B cell (primary cell): ENCODE measurements at regions not wholly inside any gene's neighbourhood (a gene's known extent, or its start where the extent isn't known, plus 50 kb on each side); places are given as distances from the start of the nearest gene placed in this dataset.
"Not testable (repeated sequence)": the region's sequence is repeated elsewhere in the genome, so short reads cannot be mapped to it uniquely, and the experiment has no call there.

Experiments
- ATAC-seq: fragments of 200-7000 bp; cut with Tn5 transposase; one replicate; pipeline ENCODE4 v1.10.0; 2021; ENCODE audit warnings: low read depth, mild to moderate bottlenecking, moderate number of reproducible peaks, moderate library complexity
- CTCF ChIA-PET: fragments of 350-600 bp; sonication (Branson Sonifier 250); formaldehyde crosslinking; loops from one replicate; lab custom pipeline; 2021; ENCODE audit warnings: antibody characterized with exemption, inconsistent platforms; lab: Charles Lee
- POLR2A ChIA-PET: fragments of 350-600 bp; sonication (Branson Sonifier 250); formaldehyde crosslinking; loops from one replicate; lab custom pipeline; 2021; ENCODE audit warnings: antibody characterized with exemption; lab: Charles Lee
- DNase-seq: peaks from one replicate; pipeline ENCODE4 v3.0.0; 2013
- H2AFZ ChIP-seq: 2 replicates; pipeline ENCODE4 v1.6.1; 2012; ENCODE audit warnings: mild to moderate bottlenecking, low read depth, low read length; ENCODE audit not compliant: insufficient read depth, poor library complexity, severe bottlenecking
- H3K27ac ChIP-seq, 2 donors: 1 replicate in 1 of 2; 2 replicates in 1 of 2; pipeline ENCODE4 v1.5.1; 2012 to 2013; ENCODE audit warnings: low read length in 2 of 2, mild to moderate bottlenecking in 2 of 2, moderate library complexity in 1 of 2
- H3K27me3 ChIP-seq, 4 experiments: fragments of 200-600 bp in 1 of 4; sonication (generic) in 1 of 4; replicated peaks in 1 of 4; 1 replicate in 2 of 4; 2 replicates in 2 of 4; pipeline versions ENCODE4 v1.6.1 to v1.7.0; 2013 to 2016; ENCODE audit warnings: low read length in 3 of 4, mild to moderate bottlenecking in 2 of 4, mixed read lengths in 1 of 4, moderate library complexity in 1 of 4; ENCODE audit not compliant: insufficient read depth in 4 of 4, control insufficient read depth in 3 of 4; ENCODE audit errors: control extremely low read depth in 1 of 4
- H3K36me3 ChIP-seq, 2 experiments: replicated peaks in 1 of 2; 1 replicate in 1 of 2; 2 replicates in 1 of 2; pipeline versions ENCODE4 v1.6.1 to v1.7.1; 2013; ENCODE audit warnings: low read length in 1 of 2; ENCODE audit not compliant: insufficient read depth in 2 of 2, control insufficient read depth in 1 of 2; ENCODE audit errors: control extremely low read depth in 1 of 2, extremely low read depth in 1 of 2
- H3K4me1 ChIP-seq, 2 donors: fragments of 200-600 bp in 1 of 2; sonication (generic) in 1 of 2; 1 replicate in 1 of 2; 2 replicates in 1 of 2; pipeline versions ENCODE4 v1.5.1 to v1.6.1; 2013 to 2017; ENCODE audit warnings: low read length in 2 of 2; ENCODE audit not compliant: control insufficient read depth in 2 of 2, insufficient read depth in 2 of 2
- H3K4me2 ChIP-seq: replicated peaks from 2 replicates; pipeline ENCODE3; 2012; ENCODE audit warnings: mild to moderate bottlenecking, low read depth, low read length; ENCODE audit not compliant: poor library complexity, severe bottlenecking
- H3K4me3 ChIP-seq, 5 experiments: fragments of 200-600 bp in 1 of 5; sonication (generic) in 1 of 5; 1 replicate in 3 of 5; 2 replicates in 2 of 5; pipeline versions ENCODE4 v1.5.1 to v1.7.0; 2011 to 2016; ENCODE audit warnings: low read length in 4 of 5, mild to moderate bottlenecking in 4 of 5, low read depth in 2 of 5, control low read depth in 1 of 5, moderate library complexity in 1 of 5; ENCODE audit not compliant: insufficient read depth in 1 of 5; ENCODE audit errors: control extremely low read depth in 1 of 5, extremely low read depth in 1 of 5
- H3K79me2 ChIP-seq: fragments of 200-600 bp; sonication (generic); one replicate; pipeline ENCODE4 v1.6.0; 2016; ENCODE audit warnings: low read length; ENCODE audit not compliant: control insufficient read depth, insufficient read depth
- H3K9ac ChIP-seq: fragments of 200-600 bp; sonication (generic); 2 replicates; pipeline ENCODE4 v1.6.1; 2017; ENCODE audit warnings: mild to moderate bottlenecking, low read length, moderate library complexity
- H3K9me3 ChIP-seq, 3 donors: one replicate each; pipeline versions ENCODE4 v1.6.1 to v1.7.1; 2013; ENCODE audit warnings: low read length in 2 of 3; ENCODE audit not compliant: control insufficient read depth in 2 of 3, insufficient read depth in 1 of 3; ENCODE audit errors: control extremely low read depth in 1 of 3
- H4K20me1 ChIP-seq: 2 replicates; pipeline ENCODE4 v1.6.0; 2012; ENCODE audit warnings: mild to moderate bottlenecking, low read length; ENCODE audit not compliant: insufficient read depth, control insufficient read depth, poor library complexity, severe bottlenecking
- H3K27ac Mint-ChIP-seq: one replicate; pipeline ENCODE4 v1.8.0; 2021; ENCODE audit warnings: mixed read lengths
- H3K27me3 Mint-ChIP-seq: one replicate; pipeline ENCODE4 v1.8.0; 2021; ENCODE audit warnings: mixed read lengths
- H3K4me1 Mint-ChIP-seq: one replicate; pipeline ENCODE4 v1.8.0; 2021; ENCODE audit warnings: mixed read lengths
- H3K4me3 Mint-ChIP-seq: one replicate; pipeline ENCODE4 v1.8.0; 2021; ENCODE audit warnings: mixed read lengths
- H3K9me3 Mint-ChIP-seq: one replicate; pipeline ENCODE4 v1.8.0; 2022; ENCODE audit warnings: mixed read lengths; ENCODE audit not compliant: insufficient read depth
- WGBS: methylation state at CpG from one replicate; pipeline ENCODE4 v1.1.5; 2013; ENCODE audit warnings: missing lambda C conversion rate; ENCODE audit not compliant: insufficient coverage; 5-methylcytosine and 5-hydroxymethylcytosine counted together
- intact Hi-C: fragments of 100-400 bp; cut with micrococcal nuclease; formaldehyde crosslinking; loops from one replicate; pipeline ENCODE4 v1.10.0; 2022

DNA sequence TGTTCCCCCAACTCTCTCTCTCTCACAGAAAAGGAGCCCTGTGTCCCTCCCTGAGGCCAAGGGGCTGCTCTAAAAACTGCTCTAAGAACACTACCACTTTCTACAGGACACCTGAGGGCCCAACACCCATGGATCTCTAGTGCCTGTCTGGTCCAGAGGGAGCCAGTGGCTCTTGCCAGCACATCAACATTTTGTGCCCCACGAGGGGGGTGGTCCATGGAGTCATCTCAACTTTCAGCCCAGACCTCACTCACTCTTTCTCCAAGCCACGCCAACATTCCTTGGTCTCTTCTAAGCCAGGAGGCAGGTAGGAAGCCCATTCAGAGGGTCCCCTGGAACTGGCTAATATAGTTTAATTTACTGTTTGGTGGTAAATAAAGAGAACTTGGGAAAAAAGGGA is 469.0 kb upstream of the ZNG1F start:
- H3K4me1 Mint-ChIP-seq, POLR2A ChIA-PET, H3K9me3 ChIP-seq, H3K27me3 Mint-ChIP-seq, H3K27ac Mint-ChIP-seq, H3K27me3 ChIP-seq, H3K4me3 ChIP-seq, H3K79me2 ChIP-seq, H3K9ac ChIP-seq, H3K4me1 ChIP-seq, H3K4me2 ChIP-seq, H3K9me3 Mint-ChIP-seq, intact Hi-C loops, DNase-seq, H3K4me3 Mint-ChIP-seq, ATAC-seq, H3K36me3 ChIP-seq, H2AFZ ChIP-seq, CTCF ChIA-PET, H3K27ac ChIP-seq, H4K20me1 ChIP-seq: not testable (repeated sequence)
- no CpG with 5 or more reads among the region's 2 CpGs for WGBS

DNA sequence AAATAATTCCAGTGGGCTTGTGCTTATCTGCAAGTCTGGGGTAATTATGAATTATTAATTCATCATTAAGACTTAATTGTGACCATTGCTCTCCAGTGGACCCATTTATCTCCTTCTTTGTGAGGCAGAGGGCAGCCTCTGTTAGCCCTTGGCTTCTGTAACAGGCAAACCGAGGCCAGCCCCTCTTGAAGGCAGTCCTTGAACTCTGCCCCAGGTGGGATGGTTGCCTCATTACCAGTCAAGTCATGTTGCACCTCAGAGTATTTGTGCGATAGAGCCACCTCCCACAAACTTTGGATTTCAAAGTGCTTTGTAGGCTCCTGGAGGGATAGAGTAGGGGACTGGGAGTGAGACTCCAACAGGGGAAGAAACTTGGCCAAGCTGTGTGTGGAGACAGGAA is 468.0 kb upstream of the ZNG1F start:
- H3K79me2 ChIP-seq, H3K27me3 Mint-ChIP-seq, DNase-seq, H3K9ac ChIP-seq, H4K20me1 ChIP-seq, H3K4me1 Mint-ChIP-seq, H3K27me3 ChIP-seq, H3K9me3 ChIP-seq, H3K4me3 Mint-ChIP-seq, H3K4me2 ChIP-seq, H3K4me1 ChIP-seq, CTCF ChIA-PET, H3K4me3 ChIP-seq, intact Hi-C loops, H3K9me3 Mint-ChIP-seq, H2AFZ ChIP-seq, H3K27ac ChIP-seq, POLR2A ChIA-PET, H3K27ac Mint-ChIP-seq, H3K36me3 ChIP-seq, ATAC-seq: not testable (repeated sequence)
- WGBS: no CpG with 5 or more reads among the region's 2 CpGs

- POLR2A ChIA-PET, H3K4me3 Mint-ChIP-seq, H3K27me3 ChIP-seq, H3K4me1 ChIP-seq, H3K9me3 ChIP-seq, H3K79me2 ChIP-seq, H2AFZ ChIP-seq, H3K4me3 ChIP-seq, intact Hi-C loops, CTCF ChIA-PET, H3K27ac Mint-ChIP-seq, DNase-seq, H4K20me1 ChIP-seq, H3K4me2 ChIP-seq, H3K27me3 Mint-ChIP-seq, H3K4me1 Mint-ChIP-seq, H3K9me3 Mint-ChIP-seq, H3K9ac ChIP-seq, H3K27ac ChIP-seq, ATAC-seq, H3K36me3 ChIP-seq: not testable (repeated sequence)
- WGBS: no CpG with 5 or more reads among the region's 35 CpGs
These were observed 466.0 kb upstream of the ZNG1F start for GRCh38 chr9:41655071-41655554.

DNA sequence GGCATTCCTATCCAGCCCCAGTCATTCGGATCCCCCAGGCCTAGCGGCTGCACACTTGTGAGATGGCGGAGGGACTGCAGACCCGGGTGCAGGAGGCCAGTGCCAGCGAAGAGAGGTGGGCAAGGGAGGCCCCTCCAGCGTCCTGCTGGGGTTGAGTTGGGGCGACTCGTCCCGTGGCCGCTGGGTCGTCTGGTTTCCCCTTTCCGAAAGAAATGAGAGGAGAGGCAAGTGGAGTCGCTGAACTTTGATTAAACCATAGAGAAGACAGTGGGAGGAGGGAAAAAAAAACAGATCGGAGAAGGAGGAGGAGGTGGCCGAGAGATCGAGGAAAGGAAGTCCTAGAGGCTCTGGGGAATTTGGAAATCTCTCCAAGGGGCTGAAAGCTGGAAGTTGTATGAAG is 465.2 kb upstream of the ZNG1F start:
- WGBS: no CpG with 5 or more reads among the region's 16 CpGs
- H3K4me1 Mint-ChIP-seq, H2AFZ ChIP-seq, H3K27ac ChIP-seq, H3K9me3 Mint-ChIP-seq, H3K9ac ChIP-seq, H3K4me1 ChIP-seq, POLR2A ChIA-PET, H3K9me3 ChIP-seq, CTCF ChIA-PET, intact Hi-C loops, H3K4me2 ChIP-seq, H4K20me1 ChIP-seq, H3K4me3 ChIP-seq, H3K79me2 ChIP-seq, H3K36me3 ChIP-seq, H3K27ac Mint-ChIP-seq, H3K27me3 ChIP-seq, DNase-seq, H3K4me3 Mint-ChIP-seq, ATAC-seq, H3K27me3 Mint-ChIP-seq: not testable (repeated sequence)
